Adrenal gland (tissue), 9 donors: ENCODE measurements at regions not wholly inside any gene's neighbourhood (a gene's known extent, or its start where the extent isn't known, plus 50 kb on each side); places are given as distances from the start of the nearest gene placed in this dataset.

ENCODE experiments used
- DNase-seq, 7 donors: peaks; one replicate each; pipeline ENCODE4 v3.0.0-alpha.2; 2019 to 2020
- H3K27ac ChIP-seq, 5 donors: fragments of 200-600 bp; sonication (generic) in 4 of 5; 1 replicate in 3 of 5; 2 replicates in 2 of 5; pipeline versions ENCODE4 v1.5.1 to v1.8.0; 2016 to 2020; ENCODE audit warnings: mild to moderate bottlenecking in 1 of 5
- H3K27me3 ChIP-seq: fragments of 200-600 bp; 2 replicates; pipeline ENCODE4 v1.8.0; 2021
- H3K36me3 ChIP-seq, 2 donors: fragments of 200-600 bp; replicated peaks in 1 of 2; 1 replicate in 1 of 2; 2 replicates in 1 of 2; pipeline versions ENCODE4 v1.5.1 to v1.8.0; 2018 to 2022
- H3K4me1 ChIP-seq, 2 donors: fragments of 200-600 bp; replicated peaks in 1 of 2; 1 replicate in 1 of 2; 2 replicates in 1 of 2; pipeline versions ENCODE4 v1.5.1 to v1.8.0; 2018 to 2021
- H3K4me3 ChIP-seq, 4 donors: fragments of 200-600 bp; sonication (generic) in 3 of 4; one replicate each; pipeline ENCODE4 v1.5.1; 2016 to 2018
- H3K9me3 ChIP-seq, 3 donors: fragments of 200-600 bp; sonication (generic) in 1 of 3; replicated peaks in 1 of 3; 1 replicate in 2 of 3; 2 replicates in 1 of 3; pipeline versions ENCODE4 v1.5.1 to v1.8.0; 2016 to 2021
- POLR2A ChIP-seq, 2 donors: fragments of 450-650 bp; IDR thresholded peaks; one replicate each; pipeline ENCODE4 v1.6.1; 2017; ENCODE audit warnings: antibody characterized with exemption in 2 of 2, mild to moderate bottlenecking in 2 of 2, moderate library complexity in 1 of 2
- WGBS, 4 donors: extraction: QIAGEN DNeasy Blood & Tissue Kit in 2 of 4; methylation state at CpG; one replicate each; pipeline versions ENCODE4 v1.1.5 to v1.1.7; 2013 to 2017; 5-methylcytosine and 5-hydroxymethylcytosine counted together
- intact Hi-C, 2 donors: fragments of 100-400 bp; cut with DNase I; formaldehyde crosslinking; loops; one replicate each; pipeline versions ENCODE4 v1.14.1 to v1.15.0; 2022 to 2023
- TF ChIP-seq, protein P1 (sequence below), 6 experiments: fragments of 450-650 bp in 4 of 6; fragments of 200-600 bp in 2 of 6; sonication (generic) in 1 of 6; IDR thresholded peaks; 1 replicate in 5 of 6; 2 replicates in 1 of 6; pipeline versions ENCODE4 v1.5.1 to v1.8.0; 2016 to 2021; ENCODE audit warnings: antibody characterized with exemption in 6 of 6, mild to moderate bottlenecking in 2 of 6, moderate library complexity in 1 of 6
- donor health status: healthy with polysubstance abuse.
- donor health status: Bipolar disorder and iron deficiency.
- donor health status: DM: yes; HTN: yes; CAD: no.
- donor health status: DM: no; HTN: no; CAD: no.
- donor health status: DM: no; HTN: no; CAD: no.

DNA sequence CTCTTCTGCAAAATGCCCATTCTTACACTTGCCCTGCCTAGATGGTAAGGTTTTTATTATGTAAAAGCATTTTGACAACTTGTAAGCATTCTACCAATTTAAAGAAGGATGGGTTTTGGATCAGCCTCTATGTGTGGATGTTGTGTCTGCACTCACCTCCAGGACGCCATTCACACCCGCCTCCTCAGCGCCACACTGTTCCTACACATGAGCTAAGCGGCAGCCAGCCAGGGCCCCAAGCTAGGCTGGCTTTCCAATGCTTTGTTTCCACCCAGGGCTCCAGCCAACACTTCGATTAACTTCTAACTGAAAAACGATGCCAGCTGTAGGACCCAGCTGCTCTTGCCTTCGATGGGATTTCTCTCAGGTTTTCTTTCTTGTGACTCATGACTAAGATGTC is 73.3 kb upstream of the FZD7 start:
- Histone ChIP-seq H3K4me3 (no peak overlapping the region), H3K27ac (no peak overlapping the region), H3K4me1 (no peaks in the 10 kb centered on the region), H3K9me3 (no peaks in the 10 kb centered on the region), H3K27me3 (no peaks in the 10 kb centered on the region), H3K36me3 (no peaks in the 10 kb centered on the region)
- TF ChIP-seq, protein P1, sequence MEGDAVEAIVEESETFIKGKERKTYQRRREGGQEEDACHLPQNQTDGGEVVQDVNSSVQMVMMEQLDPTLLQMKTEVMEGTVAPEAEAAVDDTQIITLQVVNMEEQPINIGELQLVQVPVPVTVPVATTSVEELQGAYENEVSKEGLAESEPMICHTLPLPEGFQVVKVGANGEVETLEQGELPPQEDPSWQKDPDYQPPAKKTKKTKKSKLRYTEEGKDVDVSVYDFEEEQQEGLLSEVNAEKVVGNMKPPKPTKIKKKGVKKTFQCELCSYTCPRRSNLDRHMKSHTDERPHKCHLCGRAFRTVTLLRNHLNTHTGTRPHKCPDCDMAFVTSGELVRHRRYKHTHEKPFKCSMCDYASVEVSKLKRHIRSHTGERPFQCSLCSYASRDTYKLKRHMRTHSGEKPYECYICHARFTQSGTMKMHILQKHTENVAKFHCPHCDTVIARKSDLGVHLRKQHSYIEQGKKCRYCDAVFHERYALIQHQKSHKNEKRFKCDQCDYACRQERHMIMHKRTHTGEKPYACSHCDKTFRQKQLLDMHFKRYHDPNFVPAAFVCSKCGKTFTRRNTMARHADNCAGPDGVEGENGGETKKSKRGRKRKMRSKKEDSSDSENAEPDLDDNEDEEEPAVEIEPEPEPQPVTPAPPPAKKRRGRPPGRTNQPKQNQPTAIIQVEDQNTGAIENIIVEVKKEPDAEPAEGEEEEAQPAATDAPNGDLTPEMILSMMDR (IDR thresholded peaks at IDR 0.05): no peak
- TF ChIP-seq POLR2A (IDR thresholded peaks at IDR 0.05): no peak
- intact Hi-C loops: no loop called here
- no peak for DNase-seq
- 79 to 91% (median 82%) methylated on average over 7 of the region's 7 CpGs for whole genome bisulfite sequencing, 4 donors

DNA sequence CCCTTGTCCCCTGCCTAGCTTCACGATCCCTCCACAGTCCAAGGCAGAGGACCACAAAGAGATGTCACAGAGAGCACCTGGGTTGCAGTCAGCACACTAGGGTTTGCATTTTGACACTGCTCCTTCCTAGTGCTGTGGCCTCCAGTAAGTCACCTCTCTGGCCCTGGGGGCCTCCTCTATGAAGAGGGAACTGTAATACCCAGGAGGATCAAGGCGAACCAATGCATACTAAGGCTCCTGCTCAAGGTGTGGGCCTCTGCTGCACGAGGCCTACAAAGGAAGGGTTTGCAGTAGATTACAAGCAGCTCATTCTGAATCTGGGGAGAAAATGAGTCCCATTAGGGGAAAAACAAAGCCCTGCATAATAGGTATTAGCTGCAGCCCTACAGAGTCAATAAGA is 72.3 kb upstream of the FZD7 start:
- H3K27me3 ChIP-seq: no peaks in the 10 kb centered on the region
- TF ChIP-seq POLR2A (IDR thresholded peaks at IDR 0.05): no peak
- TF ChIP-seq, protein P1 (IDR thresholded peaks at IDR 0.05): no peak
- no peak overlapping the region for H3K4me3 ChIP-seq
- H3K27ac ChIP-seq: no peak overlapping the region
- H3K36me3 ChIP-seq: no peaks in the 10 kb centered on the region
- no peaks in the 10 kb centered on the region for H3K9me3 ChIP-seq
- no peak for DNase-seq
- WGBS, 4 donors: 87 to 95% (median 88%) methylated on average over 3 of the region's 3 CpGs
- intact Hi-C loops: no loop called here
- no peaks in the 10 kb centered on the region for H3K4me1 ChIP-seq

DNA sequence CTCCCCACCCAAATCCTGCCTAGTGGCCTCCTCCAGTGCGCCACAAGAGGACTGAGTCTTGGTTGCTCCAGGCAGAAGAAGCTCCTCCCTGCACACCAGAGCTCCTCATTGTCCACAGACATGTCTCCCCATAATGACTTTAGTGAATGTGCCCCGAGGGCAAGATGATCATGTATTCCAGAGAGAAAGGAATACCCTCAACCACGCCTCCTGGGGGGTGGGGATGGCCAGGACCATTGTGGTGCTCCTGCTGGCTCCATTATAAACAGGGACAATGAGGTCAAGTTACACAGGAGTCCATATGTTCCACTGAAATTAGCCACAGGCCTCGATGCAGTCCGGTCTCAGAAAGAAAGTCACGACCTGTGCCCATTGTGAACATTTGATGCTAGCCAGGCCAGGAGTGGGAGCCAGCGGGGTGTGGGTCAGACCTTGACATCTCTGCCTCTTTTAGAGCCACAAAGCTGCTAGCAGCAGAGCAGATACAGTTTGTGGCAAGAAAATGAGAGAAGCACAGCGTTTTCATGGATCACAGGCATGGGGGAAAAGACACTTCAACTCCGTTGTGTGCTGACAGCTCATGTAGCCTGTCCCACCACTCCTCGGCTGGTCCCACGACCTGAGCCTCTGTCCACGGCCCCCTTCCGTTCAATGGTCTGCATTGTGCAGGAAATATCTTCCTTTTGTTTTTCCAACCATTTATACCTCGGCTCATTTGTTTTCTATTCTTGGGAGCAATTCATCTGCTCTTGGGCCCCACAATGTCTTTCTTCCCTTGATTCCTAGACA is 70.7 kb upstream of the FZD7 start:
- no peaks in the 10 kb centered on the region for H3K36me3 ChIP-seq
- TF ChIP-seq POLR2A (IDR thresholded peaks at IDR 0.05): no peak
- TF ChIP-seq, protein P1 (IDR thresholded peaks at IDR 0.05): no peak
- no peaks in the 10 kb centered on the region for H3K27me3 ChIP-seq
- no peak overlapping the region for H3K4me3 ChIP-seq
- no peaks in the 10 kb centered on the region for H3K4me1 ChIP-seq
- 74 to 87% (median 84%) methylated on average over 11 to 14 of the region's 14 CpGs for WGBS, 4 donors
- intact Hi-C loops: no loop called here
- no peaks in the 10 kb centered on the region for H3K9me3 ChIP-seq
- H3K27ac ChIP-seq: no peak overlapping the region
- DNase-seq: no peak

DNA sequence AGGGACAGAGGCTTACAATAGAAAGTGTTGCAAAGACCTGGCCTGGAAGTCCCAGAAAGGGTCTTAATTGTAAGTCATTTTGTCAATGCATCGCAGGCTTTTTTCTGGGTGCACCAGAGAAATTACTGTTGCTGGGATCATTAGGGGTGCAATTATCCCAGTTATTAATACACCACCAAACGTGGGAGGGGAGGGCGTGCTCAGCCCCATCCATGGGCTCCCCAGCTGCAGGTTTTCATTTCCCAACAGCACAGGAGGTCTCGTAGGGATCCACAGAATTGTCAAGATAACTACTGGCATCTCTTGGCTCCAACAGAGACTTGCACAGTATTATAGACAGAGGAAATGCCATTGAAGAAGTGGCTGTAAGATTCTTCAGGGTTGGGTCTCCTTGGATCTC is 69.6 kb upstream of the FZD7 start:
- intact Hi-C loops: no loop called here
- TF ChIP-seq, protein P1 (IDR thresholded peaks at IDR 0.05): no peak
- no peak for TF ChIP-seq POLR2A (IDR thresholded peaks at IDR 0.05)
- Histone ChIP-seq H3K4me3 (no peak overlapping the region), H3K27me3 (no peaks in the 10 kb centered on the region), H3K9me3 (no peaks in the 10 kb centered on the region), H3K27ac (no peak overlapping the region), H3K36me3 (no peaks in the 10 kb centered on the region), H3K4me1 (no peaks in the 10 kb centered on the region)
- 88 to 98% (median 95%) methylated on average over 4 of the region's 4 CpGs for WGBS, 4 donors
- DNase-seq: no peak
